Mammary epithelial cell (primary cell): ENCODE measurements at regions not wholly inside any gene's neighbourhood (a gene's known extent, or its start where the extent isn't known, plus 50 kb on each side); places are given as distances from the start of the nearest gene placed in this dataset.

Experiments
- EZH2 ChIP-seq: IDR thresholded peaks from 2 replicates; pipeline ENCODE4 v1.6.1; 2012; ENCODE audit warnings: low read length, inconsistent platforms, borderline replicate concordance
- TF ChIP-seq, protein P1 (sequence below), 2 donors: IDR thresholded peaks in 1 of 2; conservative IDR thresholded peaks in 1 of 2; 2 replicates each; pipeline ENCODE4 v1.5.1; 2011 to 2012; ENCODE audit warnings: inconsistent platforms in 2 of 2, low read length in 2 of 2, mild to moderate bottlenecking in 2 of 2, control low read depth in 1 of 2, low read depth in 1 of 2; ENCODE audit not compliant: insufficient read depth in 1 of 2; ENCODE audit errors: extremely low read depth in 1 of 2

DNA sequence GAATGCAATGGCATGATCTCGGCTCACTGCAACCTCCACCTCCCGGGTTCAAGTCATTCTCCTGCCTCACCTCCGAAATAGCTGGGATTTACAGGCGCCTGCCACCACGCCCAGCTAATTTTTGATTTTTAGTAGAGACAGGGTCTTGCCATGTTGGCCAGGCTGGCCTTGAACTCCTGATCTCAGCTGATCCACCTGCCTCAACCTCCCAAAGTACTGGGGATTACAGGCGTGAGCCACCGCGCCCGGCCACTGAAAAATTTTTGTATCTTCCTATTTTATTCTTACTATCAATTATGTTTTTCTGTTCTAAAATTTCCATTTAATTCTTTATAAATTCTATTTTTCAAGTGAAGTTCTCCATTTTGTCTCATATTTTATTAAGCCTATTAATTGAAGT is 730.4 kb downstream of the EDEM1 start:
- TF ChIP-seq, protein P1, sequence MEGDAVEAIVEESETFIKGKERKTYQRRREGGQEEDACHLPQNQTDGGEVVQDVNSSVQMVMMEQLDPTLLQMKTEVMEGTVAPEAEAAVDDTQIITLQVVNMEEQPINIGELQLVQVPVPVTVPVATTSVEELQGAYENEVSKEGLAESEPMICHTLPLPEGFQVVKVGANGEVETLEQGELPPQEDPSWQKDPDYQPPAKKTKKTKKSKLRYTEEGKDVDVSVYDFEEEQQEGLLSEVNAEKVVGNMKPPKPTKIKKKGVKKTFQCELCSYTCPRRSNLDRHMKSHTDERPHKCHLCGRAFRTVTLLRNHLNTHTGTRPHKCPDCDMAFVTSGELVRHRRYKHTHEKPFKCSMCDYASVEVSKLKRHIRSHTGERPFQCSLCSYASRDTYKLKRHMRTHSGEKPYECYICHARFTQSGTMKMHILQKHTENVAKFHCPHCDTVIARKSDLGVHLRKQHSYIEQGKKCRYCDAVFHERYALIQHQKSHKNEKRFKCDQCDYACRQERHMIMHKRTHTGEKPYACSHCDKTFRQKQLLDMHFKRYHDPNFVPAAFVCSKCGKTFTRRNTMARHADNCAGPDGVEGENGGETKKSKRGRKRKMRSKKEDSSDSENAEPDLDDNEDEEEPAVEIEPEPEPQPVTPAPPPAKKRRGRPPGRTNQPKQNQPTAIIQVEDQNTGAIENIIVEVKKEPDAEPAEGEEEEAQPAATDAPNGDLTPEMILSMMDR (conservative IDR thresholded peaks at IDR 0.05 in 1 of 2, IDR thresholded peaks at IDR 0.05 in 1 of 2; ENCODE audit: extremely low read depth in 1 of 2, insufficient read depth in 1 of 2, low read depth in 1 of 2, low read length in 2 of 2) = no peak
- no peak for TF ChIP-seq EZH2
